ENCODE measurements at regions not wholly inside any gene's neighbourhood (a gene's known extent, or its start where the extent isn't known, plus 50 kb on each side); places are given as distances from the start of the nearest gene placed in this dataset.
A peak's percentile ranks its signal among the peaks of the same experiment; 100 is the strongest.

DNA sequence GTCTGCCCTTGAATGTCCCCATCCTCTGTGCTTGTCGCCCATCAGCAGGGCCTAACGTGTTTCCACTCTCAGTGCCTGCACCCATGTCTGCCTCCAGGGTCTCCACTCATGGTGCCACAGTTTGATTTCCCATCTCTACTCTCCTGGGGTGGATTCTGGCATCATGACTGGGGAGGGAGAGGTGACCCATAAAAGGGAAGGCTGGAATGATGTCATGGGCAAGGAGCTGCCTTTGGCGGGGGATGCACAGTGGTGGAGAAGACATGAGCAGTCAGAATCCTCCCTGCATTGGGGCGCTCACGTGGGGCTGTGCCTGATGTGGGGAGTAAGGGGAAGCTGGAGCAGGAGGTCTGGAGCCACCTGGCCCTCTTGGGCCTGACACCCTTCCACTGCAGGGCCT lies 100.9 kb downstream of the USP22 start (continued):
- no peak for TF ChIP-seq CREM (IDR thresholded peaks at IDR 0.05; ENCODE audit: low read depth)
- no peak for TF ChIP-seq MTA1 (IDR thresholded peaks at IDR 0.05; ENCODE audit: borderline replicate concordance)

DNA sequence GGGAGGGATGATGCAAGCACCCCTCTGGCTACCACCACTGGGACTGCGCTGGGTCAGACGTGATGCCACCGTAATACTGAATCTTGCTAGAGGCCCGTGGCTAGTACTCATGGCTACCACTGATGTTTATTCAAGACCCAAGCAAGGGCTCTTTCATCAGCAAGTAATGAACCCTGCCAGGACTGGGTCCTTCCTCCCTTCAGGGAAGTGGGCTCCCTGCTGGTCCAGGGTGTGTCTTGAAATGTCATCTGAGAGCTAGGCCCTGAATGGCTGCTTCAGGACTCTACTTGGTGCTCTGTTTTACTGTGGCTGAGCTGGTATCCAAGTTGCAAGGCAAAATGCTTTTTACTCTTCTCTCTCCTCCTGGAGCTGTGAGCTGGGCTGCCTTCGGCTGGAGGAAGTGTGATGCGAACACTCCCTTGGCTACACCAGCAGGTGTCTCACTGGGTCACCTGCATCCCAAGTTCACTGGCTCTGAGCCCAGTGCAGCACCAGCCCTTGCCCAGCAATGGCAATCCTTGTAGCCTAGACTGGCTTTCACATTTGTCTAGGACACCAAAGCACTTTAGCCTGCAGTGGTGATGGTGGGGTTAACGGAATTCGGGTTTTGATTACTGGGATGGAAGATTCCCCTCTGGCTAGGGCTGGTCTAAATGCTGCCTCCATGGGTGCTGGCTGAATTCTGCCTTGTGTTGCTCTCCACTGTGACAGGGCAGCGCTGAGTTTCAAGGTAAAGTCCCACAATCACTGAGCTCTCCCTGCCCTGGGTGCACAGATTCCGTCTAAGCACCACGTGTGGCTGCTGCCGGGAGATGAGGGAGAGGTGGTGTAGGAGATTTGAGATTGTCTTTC lies 98.6 kb downstream of the USP22 start:
- Histone ChIP-seq H3K79me2 (ENCODE audit: control insufficient read depth, insufficient read depth, low read length) (no peaks in the 10 kb centered on the region), H3K4me3 (no peak overlapping the region), H3K4me1 (replicated peaks in 1 of 2; ENCODE audit: control insufficient read depth in 2 of 2, insufficient read depth in 2 of 2, low read length in 2 of 2) (no peaks in the 10 kb centered on the region), H3K4me2 (ENCODE audit: insufficient read depth, low read length) (no peak overlapping the region), H3K27me3 (ENCODE audit: control insufficient read depth in 2 of 2, insufficient read depth in 2 of 2, low read length in 2 of 2) (peaks cover 0 to 4% of the 10 kb centered on the region in 2 experiments; a peak in 1 of 5 replicates), H2AFZ (ENCODE audit: low read depth, low read length) (no peak overlapping the region), H3K9me3 (replicated peaks; ENCODE audit: control insufficient read depth, insufficient read depth, low read depth, low read length) (no peaks in the 10 kb centered on the region), H3K36me3 (ENCODE audit: control insufficient read depth, insufficient read depth, low read length) (peaks cover 2% of the 10 kb centered on the region; the same call in 2 of the 3 replicates), H3K9ac (ENCODE audit: insufficient read depth in 1 of 2, low read depth in 2 of 2, low read length in 2 of 2) (no peak overlapping the region), H3K9me1 (ENCODE audit: control insufficient read depth, insufficient read depth, low read length) (no peaks in the 10 kb centered on the region), H4K20me1 (replicated peaks; ENCODE audit: control insufficient read depth, insufficient read depth, low read length) (0 out of 2 replicates have a peak, but pooled peaks cover 4% of the 10 kb centered on the region), H3K27ac (ENCODE audit: extremely low read depth, low read depth, low read length) (no peak overlapping the region)
- WGBS (ENCODE audit: insufficient coverage, low coverage, missing lambda C conversion rate), result 55% methylated on average over 11 of the region's 12 CpGs
- POLR2A ChIA-PET, result interaction anchor here (0.5 kb wide), 1 partner anchor 10 kb away, joined by 3 read pairs; no protein-coding TSS in a partner anchor
- DNase-seq (ENCODE audit: extremely low read depth in 1 of 4, low spot score in 3 of 4) (peak in 1 of 4 experiments; percentile 6), FAIRE-seq (no peak), ATAC-seq (peak; percentile 78)
- intact Hi-C loops (cut with micrococcal nuclease), result loop anchor here (2.0 kb wide), 1 partner anchor 49 kb away; no protein-coding TSS in a partner anchor
- in situ Hi-C loops (cut with MboI), result no loop called here
- CTCF ChIA-PET (ENCODE audit: low intra/inter-chr PET ratio), result no interaction called here
- no TSS peak for BruUV-seq (replicated peaks)
- TF ChIP-seq, protein P1, sequence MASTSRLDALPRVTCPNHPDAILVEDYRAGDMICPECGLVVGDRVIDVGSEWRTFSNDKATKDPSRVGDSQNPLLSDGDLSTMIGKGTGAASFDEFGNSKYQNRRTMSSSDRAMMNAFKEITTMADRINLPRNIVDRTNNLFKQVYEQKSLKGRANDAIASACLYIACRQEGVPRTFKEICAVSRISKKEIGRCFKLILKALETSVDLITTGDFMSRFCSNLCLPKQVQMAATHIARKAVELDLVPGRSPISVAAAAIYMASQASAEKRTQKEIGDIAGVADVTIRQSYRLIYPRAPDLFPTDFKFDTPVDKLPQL (IDR thresholded peaks at IDR 0.05; ENCODE audit: extremely low read depth, insufficient read length), result no peak
- no peak for TF ChIP-seq IFI16 (CRISPR knock-in tag; IDR thresholded peaks at IDR 0.05)
- peak in 1 of 2 experiments; percentile 37; a peak in 2 of 4 replicates for TF ChIP-seq RAD21 (CRISPR knock-in tag; conservative IDR thresholded peaks at IDR 0.05 in 1 of 2, IDR thresholded peaks at IDR 0.05 in 1 of 2)
- TF ChIP-seq, protein P2, sequence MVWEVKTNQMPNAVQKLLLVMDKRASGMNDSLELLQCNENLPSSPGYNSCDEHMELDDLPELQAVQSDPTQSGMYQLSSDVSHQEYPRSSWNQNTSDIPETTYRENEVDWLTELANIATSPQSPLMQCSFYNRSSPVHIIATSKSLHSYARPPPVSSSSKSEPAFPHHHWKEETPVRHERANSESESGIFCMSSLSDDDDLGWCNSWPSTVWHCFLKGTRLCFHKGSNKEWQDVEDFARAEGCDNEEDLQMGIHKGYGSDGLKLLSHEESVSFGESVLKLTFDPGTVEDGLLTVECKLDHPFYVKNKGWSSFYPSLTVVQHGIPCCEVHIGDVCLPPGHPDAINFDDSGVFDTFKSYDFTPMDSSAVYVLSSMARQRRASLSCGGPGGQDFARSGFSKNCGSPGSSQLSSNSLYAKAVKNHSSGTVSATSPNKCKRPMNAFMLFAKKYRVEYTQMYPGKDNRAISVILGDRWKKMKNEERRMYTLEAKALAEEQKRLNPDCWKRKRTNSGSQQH (CRISPR knock-in tag; IDR thresholded peaks at IDR 0.05), result no peak
- TF ChIP-seq TAF15 (IDR thresholded peaks at IDR 0.05; ENCODE audit: low read depth, low read length), result no peak
- TF ChIP-seq, protein P3, sequence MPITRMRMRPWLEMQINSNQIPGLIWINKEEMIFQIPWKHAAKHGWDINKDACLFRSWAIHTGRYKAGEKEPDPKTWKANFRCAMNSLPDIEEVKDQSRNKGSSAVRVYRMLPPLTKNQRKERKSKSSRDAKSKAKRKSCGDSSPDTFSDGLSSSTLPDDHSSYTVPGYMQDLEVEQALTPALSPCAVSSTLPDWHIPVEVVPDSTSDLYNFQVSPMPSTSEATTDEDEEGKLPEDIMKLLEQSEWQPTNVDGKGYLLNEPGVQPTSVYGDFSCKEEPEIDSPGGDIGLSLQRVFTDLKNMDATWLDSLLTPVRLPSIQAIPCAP (CRISPR knock-in tag; IDR thresholded peaks at IDR 0.05; ENCODE audit: borderline replicate concordance), result no peak
- TF ChIP-seq ARID1B (IDR thresholded peaks at IDR 0.05), result no peak
- no peak for TF ChIP-seq ZNF785 (CRISPR knock-in tag; IDR thresholded peaks at IDR 0.05)
- TF ChIP-seq CTCF (IDR thresholded peaks at IDR 0.05 in 2 of 3, conservative IDR thresholded peaks at IDR 0.05 in 1 of 3; ENCODE audit: insufficient read depth in 2 of 3, low read depth in 1 of 3, low read length in 3 of 3), result peak; percentile 6 to 42 (median 36); a peak in 3 of 6 replicates
